NOMO-1 treated with dmso at 0.1 percent for 144 hours (cell line): ENCODE measurements at regions not wholly inside any gene's neighbourhood (a gene's known extent, or its start where the extent isn't known, plus 50 kb on each side); places are given as distances from the start of the nearest gene placed in this dataset.

Experiments
- DNase-seq: peaks from one replicate; lab custom pipeline; 2025; ENCODE audit not compliant: unreplicated experiment; lab: John Stamatoyannopoulos, UW

- no peak for DNase-seq
Measured at GRCh38 chr15:70172566-70173225, 75.0 kb upstream of the TLE3 start.

GRCh38 chr15:70172124-70172523, 74.4 kb upstream of the TLE3 start:
- DNase-seq, result no peak

GRCh38 chr15:70171256-70171886, 73.7 kb upstream of the TLE3 start:
- no peak for DNase-seq

- no peak for DNase-seq
Measured at GRCh38 chr15:70170096-70170699, 72.5 kb upstream of the TLE3 start.

- no peak for DNase-seq
Measured at GRCh38 chr15:70169147-70169546, 71.4 kb upstream of the TLE3 start.

GRCh38 chr15:70167155-70167554, 69.4 kb upstream of the TLE3 start:
- no peak for DNase-seq

- no peak for DNase-seq
Measured at GRCh38 chr15:70166506-70167087, 68.9 kb upstream of the TLE3 start.

GRCh38 chr15:70165716-70166284, 68.1 kb upstream of the TLE3 start:
- no peak for DNase-seq

GRCh38 chr15:70164910-70165715, 67.4 kb upstream of the TLE3 start:
- no peak for DNase-seq

- DNase-seq, result no peak
Measured at GRCh38 chr15:70164156-70164900, 66.6 kb upstream of the TLE3 start.

GRCh38 chr15:70160803-70161565, 63.3 kb upstream of the TLE3 start:
- DNase-seq, result no peak

GRCh38 chr15:70160267-70160666, 62.5 kb upstream of the TLE3 start:
- DNase-seq, result no peak

- no peak for DNase-seq
Measured at GRCh38 chr15:70159713-70160009, 61.9 kb upstream of the TLE3 start.

- DNase-seq, result no peak
Measured at GRCh38 chr15:70159001-70159712, 61.4 kb upstream of the TLE3 start.

GRCh38 chr15:70158309-70159000, 60.7 kb upstream of the TLE3 start:
- no peak for DNase-seq

GRCh38 chr15:70156671-70157271, 59.1 kb upstream of the TLE3 start:
- DNase-seq, result no peak

- DNase-seq, result no peak
Measured at GRCh38 chr15:70154718-70155347, 57.1 kb upstream of the TLE3 start.
